Transverse colon (tissue), 4 donors: ENCODE measurements at regions not wholly inside any gene's neighbourhood (a gene's known extent, or its start where the extent isn't known, plus 50 kb on each side); places are given as distances from the start of the nearest gene placed in this dataset.

Experiments
- CTCF ChIP-seq, 5 experiments: fragments of 200-600 bp in 3 of 5; fragments of 450-650 bp in 2 of 5; sonication (generic) in 3 of 5; IDR thresholded peaks; 1 replicate in 2 of 5; 2 replicates in 3 of 5; pipeline ENCODE4 v1.5.1; 2016 to 2017; ENCODE audit warnings: antibody characterized with exemption in 5 of 5, inconsistent platforms in 3 of 5, mild to moderate bottlenecking in 2 of 5, moderate library complexity in 1 of 5
- POLR2A ChIP-seq: fragments of 450-650 bp; IDR thresholded peaks from one replicate; pipeline ENCODE4 v1.6.1; 2016; ENCODE audit warnings: antibody characterized with exemption, mild to moderate bottlenecking, moderate library complexity
- POLR2AphosphoS5 ChIP-seq, 3 donors: sonication (generic); formaldehyde crosslinking; IDR thresholded peaks; one replicate each; pipeline ENCODE4 v1.6.1; 2016; ENCODE audit warnings: antibody characterized with exemption in 3 of 3

GRCh38 chr7:27305854-27306253, 63.3 kb downstream of the EVX1 start:
- TF ChIP-seq CTCF (IDR thresholded peaks at IDR 0.05) = no peak
- no peak for TF ChIP-seq POLR2AphosphoS5 (IDR thresholded peaks at IDR 0.05)
- TF ChIP-seq POLR2A = no peak
